GM21423 (cell line): ENCODE measurements at regions not wholly inside any gene's neighbourhood (a gene's known extent, or its start where the extent isn't known, plus 50 kb on each side); places are given as distances from the start of the nearest gene placed in this dataset.

Experiments
- ATAC-seq: cut with Tn5 transposase; IDR thresholded peaks from one replicate; pipeline ENCODE4 v1.9.1; 2021; ENCODE audit warnings: mild to moderate bottlenecking, moderate library complexity; ENCODE audit not compliant: unreplicated experiment

GRCh38 chr1:36722871-36723270, 240.2 kb upstream of the CSF3R start:
- ATAC-seq = no peak

- no peak for ATAC-seq
Measured at GRCh38 chr1:36721261-36721660, 238.5 kb upstream of the CSF3R start.

GRCh38 chr1:36717431-36717830, 234.7 kb upstream of the CSF3R start:
- no peak for ATAC-seq

GRCh38 chr1:36715797-36716196, 233.1 kb upstream of the CSF3R start:
- ATAC-seq = no peak

- ATAC-seq = no peak
Measured at GRCh38 chr1:36714301-36714700, 231.6 kb upstream of the CSF3R start.

DNA sequence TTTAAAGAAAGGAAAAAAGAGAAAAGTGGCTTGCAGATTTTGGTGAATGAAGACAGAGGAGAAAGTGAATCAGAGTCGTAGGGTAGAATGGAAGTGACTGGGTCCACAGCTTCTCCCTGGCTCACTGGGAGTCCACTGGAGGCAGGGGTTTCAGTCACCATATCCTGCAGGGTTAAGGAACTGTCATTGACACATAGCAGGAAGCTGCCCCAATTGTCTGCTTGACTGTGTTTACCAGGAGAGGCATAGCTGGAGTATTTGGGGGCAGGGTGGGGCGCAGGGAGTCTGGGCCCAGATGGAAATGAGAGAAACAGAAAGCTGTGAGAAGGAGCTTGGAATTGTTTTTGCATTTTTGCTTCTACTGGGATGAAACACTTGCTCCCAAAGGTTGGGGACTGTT, 228.8 kb upstream of the CSF3R start:
- no peak for ATAC-seq

GRCh38 chr1:36710951-36711350, 228.2 kb upstream of the CSF3R start:
- no peak for ATAC-seq

DNA sequence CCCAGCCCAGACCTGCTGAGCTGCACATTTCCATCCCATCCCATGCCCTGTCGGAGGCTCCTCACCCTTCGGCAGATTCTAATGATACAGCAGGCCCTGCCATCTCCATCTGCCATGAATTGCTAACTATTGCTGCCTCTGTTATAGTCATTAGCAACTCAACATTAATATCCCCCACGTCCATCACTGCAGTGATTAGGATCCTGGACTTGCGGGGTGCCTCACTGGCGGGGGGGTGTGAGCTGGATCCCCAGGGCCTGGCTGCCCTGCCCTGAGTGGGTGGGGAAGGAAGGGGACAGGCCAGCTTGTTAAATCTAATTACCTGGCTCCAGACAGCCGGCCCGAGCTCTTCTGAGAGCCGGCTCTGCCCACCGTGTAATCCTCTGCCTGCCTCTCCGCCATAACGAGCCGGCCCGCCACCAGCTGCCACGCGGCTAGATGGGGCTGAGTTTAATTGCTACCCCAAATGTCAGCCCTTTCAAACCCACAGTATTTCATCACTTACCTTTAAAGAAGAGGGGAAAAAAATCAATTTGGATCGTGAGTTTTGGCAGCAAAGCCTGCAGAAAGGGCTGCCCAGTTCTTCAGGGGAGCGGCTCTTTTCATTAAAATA, 227.3 kb upstream of the CSF3R start:
- ATAC-seq = no peak

- ATAC-seq = no peak
Measured at GRCh38 chr1:36708587-36708986, 225.9 kb upstream of the CSF3R start.

GRCh38 chr1:36707221-36707620, 224.5 kb upstream of the CSF3R start:
- no peak for ATAC-seq

- no peak for ATAC-seq
Measured at GRCh38 chr1:36706416-36706815, 223.7 kb upstream of the CSF3R start.

- ATAC-seq = no peak
Measured at GRCh38 chr1:36705629-36706028, 222.9 kb upstream of the CSF3R start.

DNA sequence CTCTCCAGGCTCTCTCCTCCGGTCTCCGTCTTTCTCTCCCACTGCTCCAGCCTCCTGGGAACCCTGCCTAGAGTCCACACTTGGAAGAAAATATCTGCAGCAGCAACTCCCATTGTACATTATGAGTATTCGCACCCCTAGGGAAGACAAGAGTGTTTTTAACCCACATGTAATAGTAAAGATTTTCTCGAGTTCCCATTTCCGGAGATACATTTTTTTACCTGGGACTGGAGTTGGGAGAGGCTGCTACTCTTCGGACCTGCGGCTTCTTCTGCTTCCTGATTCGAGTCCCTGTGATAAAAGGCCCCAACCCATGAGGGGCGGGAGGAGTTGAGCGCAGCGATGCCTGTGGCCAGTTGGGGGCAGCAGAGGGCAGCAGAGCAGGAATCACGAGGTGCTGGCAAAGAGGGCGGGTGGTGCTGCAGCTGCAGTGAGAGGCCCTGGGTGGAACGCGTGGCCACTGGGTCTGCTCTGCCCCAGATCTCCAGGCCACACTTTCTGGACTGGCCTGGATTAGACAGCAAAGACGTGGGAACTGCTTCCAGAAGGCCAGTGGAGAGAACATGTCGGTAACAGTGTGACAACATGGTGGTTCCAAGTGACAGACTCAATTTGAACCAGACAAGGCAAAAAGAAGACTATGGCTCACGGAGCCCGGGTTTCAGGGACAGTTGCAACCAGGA, 221.0 kb upstream of the CSF3R start:
- ATAC-seq = peak; percentile 53

GRCh38 chr1:36702963-36703362, 220.2 kb upstream of the CSF3R start:
- ATAC-seq = no peak

DNA sequence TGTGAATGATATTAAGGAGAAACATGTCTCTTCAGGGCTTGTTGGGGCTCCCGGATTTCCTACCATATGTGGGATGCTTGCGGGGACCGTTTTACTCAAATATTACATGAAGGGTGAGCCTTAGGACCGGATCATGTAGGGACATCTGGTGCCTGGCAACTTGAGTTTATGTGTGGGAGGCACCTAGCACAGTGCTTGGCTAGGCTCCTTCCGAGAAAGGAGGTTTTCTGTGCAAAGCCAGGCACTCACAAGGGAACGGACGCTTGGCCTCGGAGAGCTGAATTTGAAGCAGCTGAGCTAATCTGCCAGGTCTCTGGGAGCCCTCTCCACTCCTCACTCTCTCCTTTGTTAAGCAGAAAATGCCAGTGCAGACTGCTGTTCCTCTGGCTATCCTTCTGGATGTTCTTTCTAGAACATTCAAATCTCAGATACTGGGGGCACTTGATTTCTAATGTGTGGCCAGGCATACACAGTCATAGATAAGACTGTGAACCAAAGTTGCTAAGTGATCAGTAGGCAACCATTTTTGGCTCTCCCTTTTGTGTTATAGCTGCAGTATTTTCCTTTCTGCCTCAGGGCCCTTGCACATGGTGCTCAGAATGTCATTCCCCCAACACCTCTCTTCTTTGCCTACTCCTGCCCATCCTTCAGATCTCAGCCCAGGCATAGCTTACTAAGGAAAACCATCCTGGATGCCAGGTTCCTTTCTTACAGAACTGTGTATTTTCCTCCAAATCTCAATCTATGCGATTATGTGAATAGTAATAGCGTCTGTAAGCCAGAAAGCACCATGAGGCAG, 216.6 kb upstream of the CSF3R start:
- no peak for ATAC-seq

DNA sequence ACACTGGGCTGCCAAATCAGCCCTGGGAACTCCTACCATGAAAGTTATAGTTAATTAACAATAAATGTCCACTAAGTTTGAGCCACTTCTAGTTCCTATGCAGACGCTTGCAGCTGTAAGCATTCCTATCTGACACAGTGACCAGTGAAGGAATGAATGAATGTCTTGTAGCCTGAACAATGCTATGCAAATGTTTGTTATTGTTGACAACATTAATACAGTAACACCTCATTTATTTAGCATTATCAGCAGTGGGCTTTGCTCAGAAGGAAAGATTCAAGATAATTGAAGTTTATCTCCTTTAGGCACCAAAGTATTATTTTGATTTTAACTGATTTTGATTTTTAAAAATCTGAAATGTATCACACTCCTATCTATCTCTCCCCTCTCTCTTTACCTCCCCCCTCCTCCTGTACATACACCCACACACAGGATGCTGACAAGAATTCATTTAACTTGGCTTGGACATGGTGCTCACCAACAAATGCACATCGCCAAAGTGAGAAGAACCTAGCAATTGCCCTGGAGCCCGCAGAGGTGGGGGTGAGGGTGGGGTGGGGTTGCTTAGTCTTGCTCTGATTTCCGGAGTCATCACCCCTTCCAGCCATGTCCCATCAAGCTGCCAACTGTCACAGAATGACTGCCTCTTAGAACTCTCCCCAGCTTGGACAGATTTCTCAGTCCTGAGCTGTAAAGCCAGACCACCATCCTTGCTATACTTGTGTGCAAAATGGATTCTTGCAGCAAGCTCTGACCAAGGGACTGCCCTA, 215.3 kb upstream of the CSF3R start:
- ATAC-seq = no peak

DNA sequence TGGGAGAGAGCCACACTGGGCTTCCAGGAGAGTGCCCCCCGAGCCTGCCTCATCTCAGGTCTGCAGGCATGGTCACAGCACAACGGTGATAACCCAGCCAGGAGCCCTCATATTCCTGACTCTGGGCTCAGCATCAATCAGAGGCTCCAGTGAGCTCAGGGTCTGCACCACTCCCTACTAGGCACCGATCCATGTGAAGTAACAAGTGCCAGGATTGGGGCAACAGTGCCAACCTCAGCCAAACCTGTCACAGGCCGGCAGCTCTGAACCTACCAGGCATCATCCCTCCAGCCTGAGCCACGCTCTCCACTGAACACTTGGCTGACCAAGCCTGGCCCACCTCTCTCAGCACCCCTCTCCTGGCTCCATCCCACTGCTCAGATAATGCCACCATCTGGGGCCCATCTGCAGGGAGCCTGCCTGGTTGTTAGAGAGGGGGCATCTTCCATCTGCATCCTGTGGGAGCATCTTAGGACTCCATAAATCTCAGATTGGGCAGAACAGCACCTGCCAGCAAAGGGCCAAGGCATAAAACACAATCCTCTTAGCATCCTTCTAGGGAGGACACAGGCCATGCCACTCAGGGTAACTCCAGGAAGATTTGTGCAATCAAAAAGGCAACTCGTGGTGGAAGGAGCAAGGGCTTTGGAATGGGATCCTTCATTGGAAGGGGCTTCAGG, 213.7 kb upstream of the CSF3R start:
- no peak for ATAC-seq

DNA sequence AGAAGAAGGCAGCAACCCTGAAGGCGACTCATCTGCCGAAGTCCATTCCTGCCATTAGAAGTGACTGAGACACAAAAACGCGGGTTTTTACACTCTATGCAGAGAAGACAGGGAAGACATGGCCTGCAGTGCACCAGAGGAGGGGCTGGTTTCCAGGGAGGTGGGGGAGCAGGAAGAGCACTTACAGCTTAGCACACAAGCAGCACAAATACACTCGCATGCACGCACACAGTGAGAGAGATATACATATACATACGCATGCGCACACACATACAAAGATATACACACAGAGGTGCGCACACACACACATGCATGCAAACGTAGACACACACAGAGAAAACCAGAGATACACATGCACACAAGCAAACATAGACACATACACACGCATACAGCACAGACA, 210.9 kb upstream of the CSF3R start:
- no peak for ATAC-seq

GRCh38 chr1:36693161-36693525, 210.4 kb upstream of the CSF3R start:
- no peak for ATAC-seq

GRCh38 chr1:36692465-36693160, 209.9 kb upstream of the CSF3R start:
- no peak for ATAC-seq
